ENCODE measurements at regions not wholly inside any gene's neighbourhood (a gene's known extent, or its start where the extent isn't known, plus 50 kb on each side); places are given as distances from the start of the nearest gene placed in this dataset.
"Not testable (repeated sequence)": the region's sequence is repeated elsewhere in the genome, so short reads cannot be mapped to it uniquely, and the experiment has no call there.

DNA sequence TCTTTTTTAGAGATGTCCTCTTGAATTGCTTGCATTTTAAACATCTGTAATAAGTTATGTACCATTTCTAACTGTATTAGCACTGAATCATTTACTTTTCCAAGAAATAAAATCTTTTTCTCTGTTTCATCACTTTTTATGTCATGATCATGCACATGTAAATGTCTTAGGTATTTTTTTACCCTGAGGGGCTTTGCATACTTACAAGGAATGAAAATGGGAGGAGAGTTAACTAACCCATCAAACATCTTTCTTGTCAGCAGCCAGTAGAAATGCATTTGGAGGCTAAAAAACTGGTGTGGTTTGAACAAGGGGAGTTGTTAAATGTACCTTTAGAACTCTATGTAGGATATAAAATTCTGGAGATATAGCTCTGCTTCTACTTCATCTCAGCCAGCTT, 1080.3 kb downstream of the GALC start:
- in situ Hi-C loops (cut with HindIII; ENCODE audit: low pct_unique_long_range_greater_than_20kb, low sequenced_read_pairs) = no loop called here
- DNase-seq (ENCODE audit: low read depth) = no peak

DNA sequence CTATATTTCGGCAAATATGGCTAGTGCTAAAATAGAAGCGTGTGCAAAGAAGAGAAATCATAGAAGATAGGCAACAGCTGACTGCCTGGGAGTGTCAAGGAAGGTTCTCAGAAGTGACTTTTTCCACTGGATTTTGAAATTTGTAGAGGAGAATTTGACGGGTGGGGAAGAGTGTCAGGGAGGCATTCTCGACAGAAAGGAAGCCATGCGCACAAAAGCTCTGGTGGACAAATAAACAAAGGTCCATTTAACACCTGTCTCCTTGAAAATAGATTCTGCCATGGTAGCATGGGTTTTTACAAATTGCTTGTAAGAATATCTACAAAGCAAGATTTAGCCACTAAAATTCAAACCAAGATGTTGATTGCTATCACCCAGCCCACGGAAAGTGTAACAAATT, 1081.5 kb downstream of the GALC start:
- no peak for DNase-seq (ENCODE audit: low read depth)
- in situ Hi-C loops (cut with HindIII; ENCODE audit: low pct_unique_long_range_greater_than_20kb, low sequenced_read_pairs) = no loop called here

DNA sequence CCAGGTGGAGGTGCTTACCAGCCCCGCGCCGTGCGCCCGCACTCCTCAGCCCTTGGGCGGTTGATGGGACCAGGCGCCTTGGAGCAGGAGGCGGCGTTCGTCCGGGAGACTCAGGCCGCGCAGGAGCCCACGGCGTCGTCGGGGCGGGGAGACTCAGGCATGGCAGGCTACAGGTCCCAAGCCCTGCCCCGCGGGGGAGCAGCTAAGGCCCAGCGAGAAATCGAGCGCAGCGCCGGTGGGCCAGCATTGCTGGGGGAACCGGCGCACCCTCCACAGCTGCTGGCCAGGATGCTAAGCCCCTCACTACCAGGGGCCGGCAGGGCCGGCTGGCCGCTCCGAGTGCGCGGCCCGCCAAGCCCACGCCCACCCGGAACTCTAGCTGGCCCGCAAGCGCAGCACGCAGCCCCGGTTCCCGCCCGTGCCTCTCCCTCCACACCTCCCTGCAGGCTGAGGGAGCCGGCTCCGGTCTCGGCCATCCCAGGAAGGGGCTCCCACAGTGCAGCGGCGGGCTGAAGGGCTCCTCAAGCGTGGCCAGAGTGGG, 1087.5 kb downstream of the GALC start:
- DNase-seq (ENCODE audit: low read depth); in situ Hi-C loops (cut with HindIII; ENCODE audit: low pct_unique_long_range_greater_than_20kb, low sequenced_read_pairs): not testable (repeated sequence)

DNA sequence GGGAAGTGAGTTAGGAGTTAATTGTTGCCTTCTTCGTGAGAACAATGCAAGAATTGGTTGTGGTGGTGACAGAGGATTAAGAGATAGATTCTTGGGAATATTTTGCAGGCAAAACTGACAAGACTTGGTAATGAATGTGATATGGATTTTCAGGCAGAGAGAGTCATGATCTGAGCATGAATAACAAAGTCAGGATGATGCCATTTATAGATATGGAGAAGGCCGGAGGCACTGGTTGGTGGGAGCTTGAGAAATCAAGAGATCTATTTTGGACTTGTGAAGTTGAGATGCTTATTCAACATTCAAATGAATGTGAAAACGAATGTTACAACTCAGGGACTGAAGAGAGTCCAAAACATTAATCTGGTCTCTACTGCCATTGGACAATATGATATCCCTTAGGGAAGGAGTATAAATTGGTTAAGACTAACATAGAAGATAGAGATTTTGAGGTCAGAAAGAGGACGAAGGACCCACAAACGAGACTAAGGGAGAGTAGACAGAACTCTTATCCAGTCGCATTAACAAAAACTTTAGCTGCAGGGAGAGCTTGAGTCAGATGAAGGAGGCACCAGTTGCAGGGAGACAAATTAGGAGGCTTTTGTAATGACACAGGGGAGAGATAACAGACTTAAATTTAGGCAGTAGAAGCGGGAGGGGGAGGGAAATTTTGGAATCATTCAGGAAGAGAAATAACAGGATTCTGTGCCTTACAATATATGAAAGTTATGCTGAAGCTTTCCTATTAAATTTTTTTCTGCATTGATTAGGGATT, 1090.6 kb downstream of the GALC start:
- no peak for DNase-seq (ENCODE audit: low read depth)
- in situ Hi-C loops (cut with HindIII; ENCODE audit: low pct_unique_long_range_greater_than_20kb, low sequenced_read_pairs) = no loop called here

DNA sequence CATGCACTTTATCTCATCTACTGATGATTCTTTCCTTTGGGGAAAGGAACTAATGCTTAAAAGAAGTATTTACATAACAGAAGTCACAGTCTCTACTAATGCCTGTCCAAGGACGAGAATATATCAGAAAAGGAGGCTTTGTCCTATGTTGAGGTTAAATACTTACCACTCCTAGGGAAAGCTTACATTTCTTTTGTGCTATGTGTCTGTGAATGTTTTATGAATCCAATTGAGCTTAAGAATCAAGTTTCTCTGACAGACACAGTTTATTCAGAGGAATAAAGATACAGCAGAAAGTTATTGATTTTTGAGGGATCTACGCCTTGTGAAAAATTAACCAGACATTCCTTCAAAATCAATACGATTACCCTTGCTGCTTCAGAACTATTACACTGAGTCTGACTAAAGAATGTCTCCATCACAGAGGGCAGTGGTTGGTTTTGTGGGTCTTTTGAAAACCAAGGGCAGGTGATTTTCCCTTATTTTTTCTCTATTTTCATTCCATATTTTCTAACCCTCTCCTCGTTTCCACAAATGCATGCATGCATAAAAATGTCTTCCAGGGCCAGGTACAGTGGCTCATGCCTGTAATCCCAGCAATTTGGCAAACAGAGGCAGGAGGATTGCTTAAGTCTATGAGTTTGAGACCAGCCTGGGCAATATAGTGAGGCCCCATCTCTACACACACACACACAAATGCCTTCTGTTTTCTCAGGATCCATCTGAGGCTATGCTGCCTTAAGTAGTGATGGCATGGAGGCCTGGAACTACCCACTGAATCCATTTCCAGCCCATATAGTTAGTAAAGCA, 1095.1 kb downstream of the GALC start:
- in situ Hi-C loops (cut with HindIII; ENCODE audit: low pct_unique_long_range_greater_than_20kb, low sequenced_read_pairs) = no loop called here
- no peak for DNase-seq (ENCODE audit: low read depth)

DNA sequence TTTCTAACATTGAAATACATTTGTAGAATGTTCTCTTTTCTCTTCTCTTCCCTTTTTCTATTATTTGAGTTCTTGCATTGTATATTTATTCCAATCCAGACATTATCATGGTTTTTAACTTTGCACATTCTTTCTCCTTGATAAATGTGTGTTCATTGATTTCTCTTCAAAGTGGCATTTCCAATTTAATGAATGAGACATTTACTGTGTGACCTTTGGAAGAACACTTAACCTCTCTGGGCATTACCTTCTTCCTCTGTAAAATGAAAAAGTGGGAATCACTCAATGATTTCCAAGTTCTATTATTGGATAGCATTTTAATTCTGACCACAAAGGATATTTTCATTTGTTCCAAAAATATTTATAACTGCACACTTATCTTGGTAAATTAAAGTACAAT, 1095.8 kb downstream of the GALC start:
- in situ Hi-C loops (cut with HindIII; ENCODE audit: low pct_unique_long_range_greater_than_20kb, low sequenced_read_pairs) = no loop called here
- no peak for DNase-seq (ENCODE audit: low read depth)

DNA sequence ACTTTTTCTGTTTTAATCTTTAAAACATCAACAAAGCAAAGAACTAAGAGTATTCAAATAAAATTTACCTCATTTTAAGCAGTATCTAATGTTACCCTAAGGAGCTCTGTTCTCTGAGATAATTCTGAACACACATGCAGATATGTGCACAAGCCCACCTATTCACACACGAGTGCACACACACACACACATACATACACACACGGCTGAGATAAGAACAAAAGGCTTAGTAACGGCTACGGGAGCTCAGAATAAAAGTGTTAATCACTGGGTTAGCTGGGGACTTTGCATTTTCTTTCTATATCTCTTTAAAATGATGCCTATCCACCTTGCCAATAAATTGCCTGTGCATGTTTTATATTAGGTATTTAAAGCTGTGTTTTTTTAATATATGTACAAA, 1096.3 kb downstream of the GALC start:
- in situ Hi-C loops (cut with HindIII; ENCODE audit: low pct_unique_long_range_greater_than_20kb, low sequenced_read_pairs) = no loop called here
- no peak for DNase-seq (ENCODE audit: low read depth)

DNA sequence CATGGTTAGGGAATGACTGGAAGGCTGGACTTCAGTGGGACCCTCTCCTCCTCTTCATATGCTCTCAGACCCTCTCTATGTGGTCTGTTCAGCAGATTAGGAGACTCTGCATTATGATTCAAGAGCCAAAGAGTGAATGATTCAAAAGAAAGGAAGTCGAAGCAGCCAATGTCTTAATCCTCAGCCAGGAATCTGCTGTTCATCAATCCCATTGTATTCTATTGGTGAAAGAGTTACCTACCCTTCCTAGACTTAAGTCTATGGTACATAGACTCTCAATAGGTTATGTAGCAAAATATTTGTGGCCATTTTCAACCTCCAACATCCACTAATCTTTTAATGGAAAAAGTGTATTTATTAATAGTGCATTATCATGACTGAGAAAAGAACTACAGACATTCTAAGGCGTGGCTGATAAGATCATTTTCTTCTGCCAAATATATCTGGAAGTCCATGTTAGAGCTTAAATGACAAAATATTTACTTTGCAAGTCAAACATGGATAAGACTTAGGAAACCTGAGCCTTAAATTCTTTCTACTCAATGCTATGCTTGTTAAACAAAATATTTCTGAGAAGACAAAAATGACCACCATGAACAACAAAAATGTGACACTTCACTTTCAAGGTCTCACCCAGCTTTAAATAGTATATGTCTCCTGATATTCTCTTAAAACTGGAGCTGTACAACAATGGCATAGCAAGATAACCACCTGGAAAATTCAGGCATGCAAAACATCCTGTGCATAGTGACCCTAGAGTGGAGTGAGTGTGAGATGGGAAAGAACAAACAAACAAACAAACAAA, 1100.6 kb downstream of the GALC start:
- no peak for DNase-seq (ENCODE audit: low read depth)
- in situ Hi-C loops (cut with HindIII; ENCODE audit: low pct_unique_long_range_greater_than_20kb, low sequenced_read_pairs) = no loop called here

DNA sequence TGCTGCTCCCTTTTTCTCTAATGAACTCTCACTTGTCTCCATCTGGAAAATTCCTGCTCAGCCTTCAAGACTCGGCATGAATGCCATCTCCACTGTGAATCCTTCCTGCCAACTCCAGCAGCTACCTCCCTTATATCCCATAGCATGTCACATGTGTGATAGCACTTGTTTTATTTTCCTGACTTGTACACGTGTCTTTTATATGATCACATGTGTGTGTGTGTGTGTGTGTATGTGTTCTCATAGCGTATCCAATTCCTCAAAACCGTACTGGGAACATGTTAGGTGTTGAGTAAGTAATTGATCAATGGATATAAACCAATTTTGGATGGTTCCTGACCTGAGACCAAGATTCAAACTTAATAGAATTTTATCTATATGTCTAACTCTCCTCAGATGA, 1107.7 kb downstream of the GALC start:
- no peak for DNase-seq (ENCODE audit: low read depth)
- in situ Hi-C loops (cut with HindIII; ENCODE audit: low pct_unique_long_range_greater_than_20kb, low sequenced_read_pairs) = no loop called here

DNA sequence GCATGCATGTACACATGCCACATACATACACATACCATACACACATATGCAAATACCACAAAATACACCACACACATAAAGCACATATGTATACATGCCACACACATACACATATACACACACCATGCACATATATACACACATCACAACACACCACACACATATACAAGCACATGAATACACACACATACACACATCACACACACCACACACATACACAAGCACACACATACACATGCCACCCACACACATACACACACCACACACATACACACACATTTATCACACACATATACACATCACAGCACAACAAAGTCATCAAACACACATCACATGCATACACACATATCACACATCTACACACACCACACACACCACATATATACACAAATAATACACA, 1108.5 kb downstream of the GALC start:
- in situ Hi-C loops (cut with HindIII; ENCODE audit: low pct_unique_long_range_greater_than_20kb, low sequenced_read_pairs) = no loop called here
- DNase-seq (ENCODE audit: low read depth) = no peak

DNA sequence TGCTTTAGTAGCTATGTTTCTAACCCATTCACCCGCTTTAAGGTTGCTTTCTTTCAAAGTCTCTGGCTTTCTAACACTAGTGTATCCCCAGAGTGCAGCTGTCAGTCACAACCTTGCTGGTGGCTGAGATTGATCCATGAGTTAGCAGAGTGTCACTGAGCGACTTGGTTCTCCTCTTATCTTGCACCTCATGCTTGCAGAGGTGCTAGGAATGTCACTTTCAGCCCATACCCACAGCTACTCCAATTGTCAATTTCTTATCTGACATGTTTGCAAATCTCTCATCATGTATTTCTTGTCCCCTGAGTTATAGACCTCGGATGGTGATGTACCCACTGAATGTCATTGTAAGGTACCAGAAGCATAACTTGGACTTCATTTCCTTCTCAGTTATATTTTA, 1110.2 kb downstream of the GALC start:
- in situ Hi-C loops (cut with HindIII; ENCODE audit: low pct_unique_long_range_greater_than_20kb, low sequenced_read_pairs) = no loop called here
- DNase-seq (ENCODE audit: low read depth) = no peak

DNA sequence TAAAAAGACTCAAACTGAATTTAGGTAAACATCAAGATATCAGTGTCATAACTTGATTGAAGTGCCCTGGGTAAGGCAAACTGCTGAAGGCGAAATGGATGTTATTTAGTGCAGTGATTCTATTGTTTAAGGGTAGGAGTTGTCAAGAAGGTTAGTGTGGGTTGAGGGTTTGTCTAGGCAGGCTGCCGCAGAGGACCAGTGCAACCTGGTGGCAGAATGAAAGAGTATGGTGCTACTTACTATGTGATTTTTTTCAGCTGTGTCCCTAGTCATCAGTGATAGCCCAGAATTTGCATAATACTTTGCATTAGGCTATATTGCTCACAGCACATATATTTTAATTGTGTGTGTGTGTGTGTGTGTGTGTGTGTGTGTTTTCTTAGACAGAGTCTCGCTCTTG, 1127.0 kb downstream of the GALC start:
- in situ Hi-C loops (cut with HindIII; ENCODE audit: low pct_unique_long_range_greater_than_20kb, low sequenced_read_pairs) = no loop called here
- no peak for DNase-seq (ENCODE audit: low read depth)

DNA sequence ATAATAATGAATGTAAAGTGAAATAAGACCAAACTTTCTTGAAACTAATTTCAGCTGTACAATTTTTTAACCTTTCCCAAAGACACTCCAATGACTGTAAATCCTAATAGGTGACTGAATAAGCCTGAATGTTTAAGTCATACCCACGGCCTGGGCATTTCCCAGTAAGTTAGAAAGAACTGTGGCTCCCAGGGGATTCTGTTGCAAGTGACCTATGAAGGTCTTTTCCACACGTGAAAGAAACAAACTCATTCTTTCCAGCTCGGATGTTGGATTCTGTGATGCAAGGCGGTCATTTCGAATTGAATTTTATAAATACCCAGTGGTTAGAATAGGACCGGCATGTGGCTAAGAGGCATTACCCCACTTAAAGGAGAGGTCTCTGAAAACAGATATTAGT, 1134.4 kb downstream of the GALC start:
- in situ Hi-C loops (cut with HindIII; ENCODE audit: low pct_unique_long_range_greater_than_20kb, low sequenced_read_pairs) = no loop called here

DNA sequence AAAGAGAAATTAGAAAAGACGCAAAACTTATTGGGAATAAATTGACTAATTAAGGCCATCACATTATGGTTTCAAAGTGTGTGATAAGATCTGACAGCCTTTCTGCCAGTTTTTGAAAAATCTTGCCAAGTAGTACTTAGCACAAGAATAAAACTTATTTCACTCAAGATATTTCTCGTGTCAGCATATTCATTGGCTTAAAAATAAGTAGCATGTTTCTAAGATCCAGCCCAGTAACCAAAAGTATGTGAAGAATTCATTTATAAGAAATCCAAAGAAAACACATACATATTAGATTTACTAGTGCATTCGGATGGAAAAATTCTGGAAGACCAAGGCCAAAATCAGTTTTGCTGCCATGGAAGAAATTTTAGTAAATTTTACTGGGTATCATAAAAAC, 1135.0 kb downstream of the GALC start:
- in situ Hi-C loops (cut with HindIII; ENCODE audit: low pct_unique_long_range_greater_than_20kb, low sequenced_read_pairs) = no loop called here
- DNase-seq (ENCODE audit: low read depth) = peak; percentile 17

More for the DNA sequence above, 1134.4 kb downstream of the GALC start:
- DNase-seq (ENCODE audit: low read depth) = no peak

DNA sequence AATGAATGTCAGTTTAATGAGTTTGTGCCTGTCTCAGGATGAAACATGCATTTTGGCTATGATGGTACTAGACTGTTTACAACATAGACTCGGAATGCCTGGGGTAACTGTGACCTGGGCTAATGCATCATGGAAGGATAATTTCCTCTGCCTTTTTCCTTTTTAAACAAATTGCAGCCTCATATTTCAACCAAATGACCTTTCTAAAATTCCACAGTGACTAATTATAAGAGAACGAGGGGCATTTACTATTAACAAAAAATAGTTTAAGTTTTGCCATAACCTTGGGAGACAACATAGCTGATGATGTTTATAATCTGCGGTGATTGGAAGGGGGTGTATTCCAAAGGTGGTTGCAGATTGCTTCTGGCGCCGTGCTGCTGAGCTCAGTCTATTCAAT, 1140.5 kb downstream of the GALC start:
- no peak for DNase-seq (ENCODE audit: low read depth)
- in situ Hi-C loops (cut with HindIII; ENCODE audit: low pct_unique_long_range_greater_than_20kb, low sequenced_read_pairs) = no loop called here

DNA sequence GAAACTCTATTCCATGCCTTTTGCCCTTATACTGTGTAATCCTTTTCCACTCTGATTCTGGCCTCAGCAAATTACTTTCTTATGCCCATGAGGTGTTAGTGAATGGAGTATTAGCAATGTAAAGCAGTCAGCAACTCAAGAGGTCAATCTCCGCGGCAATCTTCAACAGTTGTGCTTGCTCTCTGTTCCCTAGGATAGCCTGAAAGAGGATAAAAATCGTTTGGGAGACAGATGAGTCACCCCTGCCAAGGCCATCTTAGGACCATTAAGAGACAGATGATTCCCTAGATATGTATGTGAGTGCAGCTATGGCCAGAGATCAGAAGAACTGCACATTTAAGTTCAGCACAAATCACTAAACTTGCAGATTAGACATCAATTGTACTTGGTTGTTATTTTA, 1145.8 kb downstream of the GALC start:
- in situ Hi-C loops (cut with HindIII; ENCODE audit: low pct_unique_long_range_greater_than_20kb, low sequenced_read_pairs) = no loop called here
- no peak for DNase-seq (ENCODE audit: low read depth)

DNA sequence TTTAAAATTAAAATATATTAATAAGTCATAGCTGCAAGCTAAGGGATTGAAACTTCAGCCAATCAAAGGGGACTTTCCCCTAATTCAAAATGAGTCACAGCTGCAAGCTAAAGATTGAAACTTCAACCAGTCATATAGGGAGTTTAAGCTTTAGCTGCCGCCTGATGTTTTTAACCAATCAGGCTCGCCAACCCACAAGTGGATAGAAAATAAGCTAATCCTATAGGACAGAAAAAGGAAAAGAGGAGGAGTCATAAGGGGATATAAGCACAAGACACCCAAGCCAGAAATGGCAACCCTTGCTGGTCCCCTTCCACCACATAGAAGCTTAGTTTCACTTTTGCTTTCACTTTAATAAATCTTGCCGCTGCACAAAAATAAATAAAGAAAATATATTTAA, 1154.6 kb downstream of the GALC start:
- in situ Hi-C loops (cut with HindIII; ENCODE audit: low pct_unique_long_range_greater_than_20kb, low sequenced_read_pairs) = no loop called here
- peak; percentile 71 for DNase-seq (ENCODE audit: low read depth)

DNA sequence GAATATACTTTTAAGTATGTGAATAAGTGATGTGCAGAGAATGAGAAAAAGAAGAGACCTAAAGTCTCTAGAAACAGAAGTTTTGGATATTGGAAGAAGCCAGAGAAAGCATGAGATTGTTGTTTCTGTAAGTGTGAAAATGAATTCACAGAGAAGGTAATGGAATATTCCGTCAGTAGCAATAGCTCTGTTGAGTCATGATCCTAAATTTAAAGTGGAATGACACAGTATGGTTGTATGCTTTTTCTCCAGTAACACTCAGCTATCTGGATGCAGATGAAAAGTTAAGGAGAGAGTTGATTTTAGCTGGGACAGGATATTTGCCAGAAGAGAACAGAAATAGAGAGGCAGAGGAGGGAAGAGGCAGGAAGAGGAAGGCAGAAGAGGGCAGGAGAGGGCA, 1166.3 kb downstream of the GALC start:
- in situ Hi-C loops (cut with HindIII; ENCODE audit: low pct_unique_long_range_greater_than_20kb, low sequenced_read_pairs) = no loop called here
- DNase-seq (ENCODE audit: low read depth) = no peak

DNA sequence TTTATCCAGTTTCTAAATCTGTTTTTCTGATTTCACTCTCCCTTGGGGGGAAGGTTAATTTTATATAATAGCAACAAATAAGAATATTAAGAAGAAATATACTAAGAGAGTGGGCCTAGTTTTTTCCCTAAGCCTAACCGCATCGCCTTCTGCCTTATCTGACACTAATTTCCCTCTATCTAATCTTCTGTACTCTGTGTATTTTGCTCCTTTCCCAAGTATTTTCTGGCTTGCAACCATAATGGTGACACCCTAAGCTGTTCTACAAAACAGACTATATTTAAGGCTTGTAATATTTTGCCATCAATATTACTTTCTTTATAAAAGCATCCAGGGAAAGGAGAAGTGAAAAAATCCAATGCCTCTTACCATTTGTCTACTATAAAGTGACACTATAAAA, 1168.8 kb downstream of the GALC start:
- in situ Hi-C loops (cut with HindIII; ENCODE audit: low pct_unique_long_range_greater_than_20kb, low sequenced_read_pairs) = no loop called here
- DNase-seq (ENCODE audit: low read depth) = no peak
